NCI-H2227 (cell line): ENCODE measurements at regions not wholly inside any gene's neighbourhood (a gene's known extent, or its start where the extent isn't known, plus 50 kb on each side); places are given as distances from the start of the nearest gene placed in this dataset.

Experiments
- DNase-seq: peaks from one replicate; lab custom pipeline; 2025; ENCODE audit not compliant: unreplicated experiment; lab: John Stamatoyannopoulos, UW

DNA sequence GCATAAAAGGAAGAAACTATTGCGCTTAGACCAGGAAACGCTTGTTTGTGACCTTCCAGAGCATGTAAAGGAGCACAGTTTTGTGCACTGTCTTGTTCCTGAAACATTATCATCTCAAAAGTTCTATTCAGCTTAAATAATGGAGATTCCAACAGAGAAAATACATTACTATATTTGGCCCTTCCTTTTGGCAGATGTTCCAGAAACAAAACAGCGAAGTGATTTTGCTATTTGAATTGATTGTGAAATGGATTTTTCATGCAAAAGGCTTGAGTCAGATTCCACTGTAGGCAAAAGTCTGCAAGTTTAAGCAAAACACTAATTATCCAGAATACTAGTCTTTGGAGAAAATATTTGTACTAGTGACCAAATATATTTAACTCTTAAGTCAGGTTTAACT lies 80.3 kb upstream of the PTBP2 start:
- no peak for DNase-seq

- DNase-seq: no peak
Measured at GRCh38 chr1:96643519-96643918, 78.1 kb upstream of the PTBP2 start.

GRCh38 chr1:96649301-96649700 lies 72.3 kb upstream of the PTBP2 start:
- DNase-seq: no peak

- no peak for DNase-seq
Measured at GRCh38 chr1:96651517-96651916, 70.1 kb upstream of the PTBP2 start.

DNA sequence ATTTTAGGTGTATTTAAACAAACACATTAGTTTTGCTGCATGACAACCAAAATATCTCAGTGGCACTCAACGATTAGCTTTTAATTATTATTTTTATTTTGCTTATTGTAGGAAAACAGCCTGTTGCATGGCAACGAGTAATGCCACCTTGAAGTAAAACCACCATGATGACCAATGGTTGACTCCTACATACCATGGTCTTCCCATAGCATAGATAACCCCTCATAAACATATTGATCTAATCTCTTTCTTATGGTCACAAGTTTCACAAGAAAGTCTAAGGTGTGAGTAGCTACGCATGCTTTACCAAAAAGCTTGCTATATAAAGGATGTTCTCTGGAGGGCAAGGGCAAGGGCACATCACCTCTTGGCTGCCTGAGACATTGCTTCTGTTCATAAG lies 61.5 kb upstream of the PTBP2 start:
- no peak for DNase-seq

DNA sequence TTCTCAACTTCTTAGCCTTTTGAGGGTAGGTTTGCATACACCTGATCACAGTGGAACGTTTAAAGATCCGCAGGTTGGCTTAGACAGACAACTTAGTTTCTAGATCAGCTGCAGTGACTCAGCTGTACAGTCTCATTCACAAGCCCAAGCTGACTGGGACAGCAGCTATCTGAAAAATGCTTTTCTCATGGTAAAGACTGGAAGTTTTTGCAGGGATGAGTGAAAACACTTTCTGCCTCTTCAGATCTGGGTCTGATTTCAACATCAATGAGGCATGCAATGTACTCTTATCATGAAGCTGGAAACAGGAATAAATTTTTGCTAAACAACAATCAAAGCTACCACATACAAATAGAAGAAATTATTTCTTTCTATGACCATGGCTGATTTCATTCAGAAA lies 61.1 kb upstream of the PTBP2 start:
- no peak for DNase-seq
